HG03520 (cell line): ENCODE measurements at regions not wholly inside any gene's neighbourhood (a gene's known extent, or its start where the extent isn't known, plus 50 kb on each side); places are given as distances from the start of the nearest gene placed in this dataset.
"Not testable (repeated sequence)": the region's sequence is repeated elsewhere in the genome, so short reads cannot be mapped to it uniquely, and the experiment has no call there.

Experiments used
- ATAC-seq: cut with Tn5 transposase; IDR thresholded peaks from one replicate; pipeline ENCODE4 v1.9.1; 2021; ENCODE audit warnings: mild to moderate bottlenecking, moderate library complexity; ENCODE audit not compliant: unreplicated experiment

DNA sequence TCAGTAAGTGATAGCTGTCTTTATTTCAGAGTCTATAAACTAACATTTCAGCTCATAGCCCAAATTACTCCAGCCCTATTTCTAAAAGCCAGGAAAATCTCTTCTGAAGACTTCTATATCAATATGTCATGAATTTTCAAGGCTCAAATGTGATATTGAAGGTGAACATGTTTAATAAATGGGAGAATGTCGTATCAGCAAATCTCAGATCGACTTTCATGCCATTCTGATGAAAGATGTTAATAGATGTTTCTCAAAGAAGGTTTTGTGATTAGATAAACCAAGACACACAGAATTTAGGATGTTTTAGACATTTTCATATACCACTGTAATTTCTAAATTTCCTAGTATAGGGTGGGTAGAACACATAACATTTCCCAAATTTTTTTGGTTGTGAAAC, 380.6 kb downstream of the ARL4A start:
- no peak for ATAC-seq

GRCh38 chr7:13069841-13070240, 382.4 kb downstream of the ARL4A start:
- no peak for ATAC-seq

DNA sequence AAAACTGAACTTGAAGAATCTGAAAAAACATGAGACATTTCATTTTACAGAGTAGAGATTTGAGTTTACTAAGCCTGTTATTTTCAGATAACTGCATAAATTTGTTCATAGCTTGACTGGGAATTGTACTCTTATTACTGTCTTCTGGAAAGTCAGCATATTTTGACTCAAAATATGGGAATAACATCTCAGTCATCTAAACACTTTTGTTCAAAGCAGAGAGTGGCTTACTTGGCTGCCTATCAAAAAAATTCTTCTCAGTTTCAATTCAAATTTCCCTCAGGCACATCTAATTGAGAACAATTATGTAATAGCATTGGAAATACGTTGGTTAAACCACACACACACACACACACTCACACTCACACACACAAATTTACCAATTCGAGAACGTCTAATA, 384.6 kb downstream of the ARL4A start:
- no peak for ATAC-seq

DNA sequence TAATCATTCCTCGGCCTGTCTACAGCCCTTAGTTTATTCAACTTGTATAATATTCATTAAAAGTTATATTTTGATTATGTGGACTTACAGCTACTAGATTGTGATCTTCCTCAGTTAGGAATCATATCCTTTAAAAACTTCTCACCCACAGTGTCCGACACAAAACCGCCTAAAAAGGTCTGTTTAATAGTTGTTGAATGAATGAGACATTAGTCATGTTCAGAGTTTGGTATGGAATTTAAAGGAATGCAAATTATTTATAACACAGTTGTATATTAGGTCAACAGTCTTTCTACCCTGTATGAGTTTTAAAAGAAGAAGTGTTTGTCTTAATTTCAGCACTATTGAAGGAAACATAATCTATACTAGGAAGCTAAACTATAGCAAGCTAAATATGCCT, 390.0 kb downstream of the ARL4A start:
- no peak for ATAC-seq

DNA sequence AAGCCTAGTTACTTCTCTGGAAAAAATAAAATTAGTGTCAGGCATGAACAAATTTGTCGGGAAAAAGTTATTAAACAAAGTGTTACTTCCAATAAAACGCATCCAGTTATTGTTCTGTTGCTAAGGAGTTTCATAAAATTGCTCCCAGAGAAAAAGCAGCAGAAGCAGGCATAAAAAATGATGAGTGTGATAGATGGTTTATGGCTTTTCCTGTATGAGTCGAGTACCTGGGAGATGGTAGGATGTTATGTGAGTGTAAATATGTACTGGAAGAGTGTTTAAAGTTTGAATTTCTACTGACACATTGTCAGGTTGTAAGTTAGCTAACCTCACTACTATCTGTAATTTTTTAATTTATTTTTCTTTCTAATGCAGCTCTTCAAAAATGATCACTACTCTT, 390.7 kb downstream of the ARL4A start:
- ATAC-seq: no peak

DNA sequence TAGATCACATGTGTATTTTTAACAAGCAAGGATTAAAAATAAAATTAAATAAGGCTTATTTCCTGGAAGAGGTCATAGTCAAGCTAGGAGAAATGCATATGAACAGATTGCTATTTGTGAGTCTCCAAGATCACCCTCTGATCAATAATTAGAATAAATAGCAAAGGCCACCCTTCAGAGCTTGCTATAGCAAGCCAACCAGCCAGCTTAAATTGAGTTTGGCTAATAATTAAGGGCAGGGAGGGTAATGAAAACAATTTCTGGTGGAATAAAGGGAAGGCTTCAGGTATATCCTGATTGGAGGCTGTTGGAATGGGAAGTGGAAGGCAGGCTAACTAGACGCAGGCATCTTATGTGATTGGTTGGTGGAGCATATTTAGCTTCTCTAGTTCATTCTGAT, 403.5 kb downstream of the ARL4A start:
- ATAC-seq: no peak

DNA sequence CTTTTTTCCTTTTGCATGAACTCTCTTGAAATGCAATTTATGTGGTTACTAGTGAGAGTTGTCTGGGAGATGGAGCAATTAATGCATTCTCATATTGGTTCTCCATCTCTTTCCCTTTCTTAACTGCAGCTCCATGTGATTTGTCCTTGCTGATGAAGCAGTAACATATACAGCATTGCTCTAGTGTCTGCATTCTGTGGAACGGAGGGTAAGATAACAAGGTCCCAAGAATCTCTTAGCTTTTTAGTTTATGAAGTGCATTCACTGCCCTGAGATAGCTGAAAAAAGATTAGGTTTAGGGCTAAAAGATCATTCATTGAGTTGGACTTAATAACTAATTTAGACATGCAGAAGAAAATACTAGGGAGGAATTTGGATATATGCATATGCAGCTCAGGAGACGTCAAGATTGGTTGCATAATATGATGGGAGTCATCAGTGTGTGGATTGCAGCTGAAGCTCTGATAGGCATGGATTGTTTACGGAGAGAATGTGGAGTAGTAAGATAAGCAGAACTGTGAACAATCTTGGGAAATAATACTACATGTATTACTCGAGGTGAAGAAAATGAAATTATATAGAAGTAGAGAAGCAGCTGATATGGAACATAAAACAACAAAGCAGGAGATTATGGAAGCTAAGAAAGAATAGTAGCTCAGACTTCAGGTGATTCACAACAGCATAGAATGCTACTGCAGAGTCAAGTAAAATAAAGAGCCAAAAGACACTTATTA, 404.7 kb downstream of the ARL4A start:
- no peak for ATAC-seq

DNA sequence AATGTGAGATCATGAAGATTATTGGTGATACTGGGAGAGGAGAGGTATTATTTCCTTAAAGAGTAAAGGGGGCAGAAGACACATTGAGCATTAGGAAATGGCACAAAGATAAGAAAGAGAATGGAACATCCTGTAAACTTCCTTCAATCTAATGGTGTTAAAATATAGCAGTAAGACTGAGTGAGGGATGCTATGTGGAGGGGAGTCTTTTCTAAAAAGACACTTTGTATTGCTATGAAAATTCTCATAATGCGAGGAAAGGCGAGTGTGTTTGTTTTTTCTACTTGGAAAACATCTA, 405.2 kb downstream of the ARL4A start:
- ATAC-seq: no peak

DNA sequence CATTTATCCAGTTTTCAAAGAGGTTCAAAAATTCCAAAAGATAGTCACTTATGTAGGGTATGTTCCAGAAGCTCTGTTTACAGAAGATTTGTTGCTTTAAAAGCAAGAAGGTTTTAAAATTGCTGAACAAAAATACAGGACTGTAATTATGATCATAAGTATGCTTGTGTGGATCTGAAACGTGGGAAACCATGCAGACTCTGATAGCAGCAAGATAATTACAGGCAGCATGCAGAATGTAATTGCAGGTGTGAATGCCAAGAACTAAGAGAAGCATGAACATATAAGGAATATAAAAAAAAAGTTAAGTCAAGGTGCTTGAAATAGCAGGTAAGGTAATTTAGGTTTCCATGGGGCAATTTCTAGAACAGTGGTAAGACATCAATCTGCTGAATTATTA, 405.7 kb downstream of the ARL4A start:
- no peak for ATAC-seq

GRCh38 chr7:13097499-13097898, 410.1 kb downstream of the ARL4A start:
- ATAC-seq: no peak

- ATAC-seq: no peak
Measured at GRCh38 chr7:13098161-13098560, 410.7 kb downstream of the ARL4A start.

GRCh38 chr7:13099154-13099795, 411.8 kb downstream of the ARL4A start:
- no peak for ATAC-seq

- no peak for ATAC-seq
Measured at GRCh38 chr7:13104128-13104527, 416.7 kb downstream of the ARL4A start.

DNA sequence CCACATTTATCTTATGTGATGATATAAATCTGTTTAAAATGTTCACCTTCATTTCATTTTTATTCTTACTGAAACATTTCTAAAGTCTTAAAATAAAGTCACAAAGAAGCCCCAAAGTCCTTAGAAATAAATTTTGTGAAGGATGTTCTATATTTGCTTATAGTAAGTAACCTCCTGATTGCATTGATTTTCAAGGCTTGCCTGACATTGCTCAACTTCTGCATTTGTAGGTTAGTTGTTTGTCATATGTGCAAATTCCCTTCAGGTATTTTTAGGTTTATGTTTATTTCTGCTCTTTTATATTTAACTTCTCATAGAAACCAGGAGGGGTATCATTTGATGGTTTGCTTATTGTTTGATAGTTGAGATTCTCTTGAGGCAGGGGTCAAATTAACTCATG, 417.8 kb downstream of the ARL4A start:
- no peak for ATAC-seq

GRCh38 chr7:13106513-13106912, 419.1 kb downstream of the ARL4A start:
- ATAC-seq: no peak

GRCh38 chr7:13107291-13107690, 419.9 kb downstream of the ARL4A start:
- no peak for ATAC-seq

DNA sequence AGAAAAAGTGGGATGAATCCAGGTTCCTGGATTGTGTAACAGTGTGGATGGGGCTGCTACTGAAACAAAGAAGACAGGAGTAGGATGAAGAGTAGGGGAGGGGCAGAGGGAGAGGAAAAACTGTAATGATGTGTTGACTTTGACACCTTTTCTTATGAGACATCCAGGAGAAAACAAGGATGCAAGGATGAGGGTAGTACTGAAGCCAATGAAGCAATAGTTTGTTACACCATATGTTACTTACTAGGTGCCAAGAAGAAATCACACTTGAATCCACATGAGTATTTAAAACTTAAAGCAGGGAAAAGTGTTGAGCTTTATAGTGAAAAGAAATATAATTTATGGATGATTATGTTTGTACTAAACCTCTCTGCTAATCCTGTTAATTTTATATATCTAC, 420.6 kb downstream of the ARL4A start:
- no peak for ATAC-seq

DNA sequence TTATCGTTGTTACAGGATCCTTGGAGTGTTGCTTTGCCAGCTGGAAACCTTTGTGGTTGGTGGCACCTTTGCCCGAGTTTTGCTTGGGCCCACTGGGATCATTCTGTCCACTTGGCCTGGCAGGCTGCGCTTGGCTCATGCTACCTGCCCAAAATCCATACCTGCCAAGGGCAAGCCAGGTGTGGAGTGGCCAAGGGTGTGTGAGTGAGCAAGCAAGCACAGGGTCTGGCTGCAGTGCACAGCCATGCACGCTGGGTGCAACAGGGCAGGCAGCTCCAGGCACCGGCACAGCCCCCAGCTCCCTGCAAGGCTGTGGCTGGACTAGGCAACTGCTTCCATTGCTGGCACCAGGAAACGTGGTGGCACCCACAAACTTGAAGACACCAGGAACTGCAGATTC, 421.8 kb downstream of the ARL4A start:
- no peak for ATAC-seq

DNA sequence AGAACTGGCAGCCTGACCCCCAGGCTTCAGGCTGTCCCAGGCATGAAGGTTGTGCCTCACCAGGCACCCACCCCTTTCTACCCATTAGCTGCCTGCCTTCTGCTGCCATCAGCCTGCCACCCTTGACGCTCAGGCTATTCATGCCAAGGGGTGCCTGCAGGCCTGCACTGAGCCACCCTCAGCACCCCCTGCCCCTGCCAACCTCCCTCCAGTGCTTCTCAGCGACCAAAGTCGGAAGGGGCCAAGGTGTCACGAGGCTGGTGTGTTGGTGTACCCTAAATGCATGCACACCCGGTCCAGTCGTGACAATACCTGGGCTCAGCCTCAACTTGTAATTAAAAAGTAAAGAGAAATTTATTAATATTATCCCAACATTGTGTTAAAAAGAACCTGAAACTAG, 422.7 kb downstream of the ARL4A start:
- no peak for ATAC-seq

- no peak for ATAC-seq
Measured at GRCh38 chr7:13111230-13111629, 423.8 kb downstream of the ARL4A start.

GRCh38 chr7:13114240-13114639, 426.8 kb downstream of the ARL4A start:
- ATAC-seq: not testable (repeated sequence)

GRCh38 chr7:13115157-13115772, 427.8 kb downstream of the ARL4A start:
- no peak for ATAC-seq

DNA sequence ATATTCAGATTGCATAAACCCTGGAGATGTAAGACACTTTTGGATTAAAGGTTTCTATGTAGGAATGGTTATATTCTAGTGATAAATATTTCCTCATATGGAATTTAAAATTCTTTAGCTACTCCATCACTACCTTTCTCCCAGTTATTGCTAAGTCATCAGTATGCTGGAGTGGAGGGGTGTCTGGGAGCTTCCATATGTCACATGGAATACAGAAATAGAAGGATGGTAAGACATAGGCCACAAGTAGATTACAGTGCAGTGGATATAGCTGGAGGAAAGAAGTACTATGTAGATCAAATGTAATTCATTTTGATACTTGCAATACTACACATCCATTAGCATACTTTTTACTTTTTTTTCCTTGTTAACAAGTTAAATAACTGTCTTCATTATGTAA, 428.4 kb downstream of the ARL4A start:
- no peak for ATAC-seq
